Astrocyte (in vitro differentiated cells and primary cell): ENCODE measurements at regions not wholly inside any gene's neighbourhood (a gene's known extent, or its start where the extent isn't known, plus 50 kb on each side); places are given as distances from the start of the nearest gene placed in this dataset.

Experiments used
- DNase-seq: peaks from one replicate; pipeline ENCODE4 v3.0.0-alpha.2; 2010; ENCODE audit warnings: low read depth
- FAIRE-seq: peaks from 2 replicates; lab custom pipeline; 2011; peaks lifted over from hg19 to GRCh38; lab: Jason Lieb, UNC
- H2AFZ ChIP-seq: 2 replicates; pipeline ENCODE4 v1.6.0; 2012; ENCODE audit warnings: low read depth, low read length, inconsistent platforms
- H3K27ac ChIP-seq: 2 replicates; pipeline ENCODE4 v1.5.1; 2011; ENCODE audit warnings: low read depth, low read length, inconsistent platforms
- H3K27me3 ChIP-seq: 2 replicates; pipeline ENCODE4 v1.6.0; 2011; ENCODE audit warnings: low read length, inconsistent platforms; ENCODE audit not compliant: insufficient read depth
- H3K36me3 ChIP-seq: 2 replicates; pipeline ENCODE4 v1.5.1; 2011; ENCODE audit warnings: low read length, inconsistent platforms; ENCODE audit not compliant: insufficient read depth
- H3K4me1 ChIP-seq: 2 replicates; pipeline ENCODE4 v1.5.1; 2011; ENCODE audit warnings: low read length, inconsistent platforms; ENCODE audit not compliant: insufficient read depth
- H3K4me2 ChIP-seq: 2 replicates; pipeline ENCODE4 v1.6.0; 2012; ENCODE audit warnings: low read length, inconsistent platforms
- H3K4me3 ChIP-seq: 2 replicates; pipeline ENCODE4 v1.5.1; 2011; ENCODE audit warnings: low read depth, mild to moderate bottlenecking, low read length, inconsistent platforms; ENCODE audit not compliant: insufficient read depth
- H3K79me2 ChIP-seq: 2 replicates; pipeline ENCODE4 v1.6.0; 2012; ENCODE audit warnings: mild to moderate bottlenecking, low read length, inconsistent platforms; ENCODE audit not compliant: insufficient read depth
- H3K9ac ChIP-seq: 2 replicates; pipeline ENCODE4 v1.6.0; 2012; ENCODE audit warnings: mild to moderate bottlenecking, low read length, inconsistent platforms
- H3K9me3 ChIP-seq: 2 replicates; pipeline ENCODE4 v1.5.1; 2012; ENCODE audit warnings: low read depth, mild to moderate bottlenecking, low read length, inconsistent platforms; ENCODE audit not compliant: insufficient read depth
- H4K20me1 ChIP-seq: 2 replicates; pipeline ENCODE4 v1.6.0; 2012; ENCODE audit warnings: low read length, inconsistent platforms; ENCODE audit not compliant: insufficient read depth
- H3K27ac Mint-ChIP-seq: one replicate; pipeline ENCODE4 v1.8.0; 2021; ENCODE audit warnings: mild to moderate bottlenecking, mixed read lengths; ENCODE audit not compliant: unreplicated experiment
- H3K27me3 Mint-ChIP-seq: one replicate; pipeline ENCODE4 v1.8.0; 2021; ENCODE audit warnings: low read depth, mixed read lengths; ENCODE audit not compliant: unreplicated experiment
- H3K36me3 Mint-ChIP-seq: one replicate; pipeline ENCODE4 v1.8.0; 2021; ENCODE audit warnings: low read depth, mixed read lengths; ENCODE audit not compliant: unreplicated experiment
- H3K4me1 Mint-ChIP-seq: one replicate; pipeline ENCODE4 v1.8.0; 2021; ENCODE audit warnings: low read depth, mixed read lengths; ENCODE audit not compliant: unreplicated experiment
- H3K4me3 Mint-ChIP-seq: one replicate; pipeline ENCODE4 v1.8.0; 2021; ENCODE audit warnings: mild to moderate bottlenecking, moderate library complexity, mixed read lengths; ENCODE audit not compliant: unreplicated experiment
- H3K9me3 Mint-ChIP-seq: one replicate; pipeline ENCODE4 v1.8.0; 2021; ENCODE audit warnings: mild to moderate bottlenecking, mixed read lengths; ENCODE audit not compliant: unreplicated experiment
- CTCF ChIP-seq: IDR thresholded peaks from 2 replicates; pipeline ENCODE4 v1.5.1; 2011; ENCODE audit warnings: low read depth, mild to moderate bottlenecking, inconsistent platforms, low read length, moderate library complexity; ENCODE audit not compliant: insufficient read depth
- EZH2 ChIP-seq: IDR thresholded peaks from 2 replicates; pipeline ENCODE4 v1.6.1; 2012; ENCODE audit warnings: mild to moderate bottlenecking, low read length, inconsistent platforms; ENCODE audit not compliant: insufficient read depth

- H3K9me3 ChIP-seq: no peaks in the 10 kb centered on the region
- Mint-ChIP-seq H3K4me3 (no peak overlapping the region), H3K9me3 (peaks cover 8% of the 10 kb centered on the region), H3K36me3 (no peaks in the 10 kb centered on the region), H3K27ac (no peak overlapping the region), H3K4me1 (peaks cover 1% of the 10 kb centered on the region), H3K27me3 (no peaks in the 10 kb centered on the region)
- H3K9ac ChIP-seq: no peak overlapping the region
- no peak overlapping the region for H3K4me3 ChIP-seq
- no peaks in the 10 kb centered on the region for H3K79me2 ChIP-seq
- H3K4me2 ChIP-seq: no peak overlapping the region
- no peak for TF ChIP-seq EZH2
- TF ChIP-seq CTCF: no peak
- DNase-seq (no peak), FAIRE-seq (no peak)
- no peaks in the 10 kb centered on the region for H4K20me1 ChIP-seq
- H3K27me3 ChIP-seq: no peaks in the 10 kb centered on the region
- no peak overlapping the region for H3K27ac ChIP-seq
- no peaks in the 10 kb centered on the region for H3K4me1 ChIP-seq
- no peak overlapping the region for H2AFZ ChIP-seq
- H3K36me3 ChIP-seq: no peaks in the 10 kb centered on the region
Observed at GRCh38 chr7:13139436-13139835, 452.0 kb downstream of the ARL4A start.

- H3K36me3 ChIP-seq: no peaks in the 10 kb centered on the region
- no peak overlapping the region for H3K4me2 ChIP-seq
- H3K9me3 Mint-ChIP-seq: no peaks in the 10 kb centered on the region
- no peaks in the 10 kb centered on the region for H3K36me3 Mint-ChIP-seq
- no peak overlapping the region for H3K4me3 ChIP-seq
- no peaks in the 10 kb centered on the region for H3K9me3 ChIP-seq
- H3K4me3 Mint-ChIP-seq: no peak overlapping the region
- H2AFZ ChIP-seq: no peak overlapping the region
- TF ChIP-seq EZH2 (no peak), CTCF (no peak)
- H3K27me3 Mint-ChIP-seq: no peaks in the 10 kb centered on the region
- no peaks in the 10 kb centered on the region for H3K4me1 ChIP-seq
- H3K4me1 Mint-ChIP-seq: no peaks in the 10 kb centered on the region
- FAIRE-seq (no peak), DNase-seq (peak; percentile 33)
- no peak overlapping the region for H3K27ac ChIP-seq
- no peaks in the 10 kb centered on the region for H4K20me1 ChIP-seq
- no peaks in the 10 kb centered on the region for H3K79me2 ChIP-seq
- H3K27me3 ChIP-seq: no peaks in the 10 kb centered on the region
- no peak overlapping the region for H3K9ac ChIP-seq
- H3K27ac Mint-ChIP-seq: no peak overlapping the region
Observed at GRCh38 chr7:13144673-13145072, 457.2 kb downstream of the ARL4A start.

- Histone ChIP-seq H3K9me3 (no peaks in the 10 kb centered on the region), H3K4me3 (no peak overlapping the region), H3K9ac (no peak overlapping the region), H3K4me2 (no peak overlapping the region), H3K27me3 (no peaks in the 10 kb centered on the region), H3K27ac (no peak overlapping the region), H3K36me3 (no peaks in the 10 kb centered on the region), H4K20me1 (no peaks in the 10 kb centered on the region), H3K4me1 (no peaks in the 10 kb centered on the region), H3K79me2 (no peaks in the 10 kb centered on the region), H2AFZ (no peak overlapping the region)
- Mint-ChIP-seq H3K27me3 (no peaks in the 10 kb centered on the region), H3K4me1 (no peaks in the 10 kb centered on the region), H3K9me3 (no peaks in the 10 kb centered on the region), H3K4me3 (no peak overlapping the region), H3K27ac (no peak overlapping the region), H3K36me3 (no peaks in the 10 kb centered on the region)
- FAIRE-seq: no peak
- no peak for TF ChIP-seq CTCF
- no peak for TF ChIP-seq EZH2
- DNase-seq: no peak
Observed at GRCh38 chr7:13148548-13148947, 461.1 kb downstream of the ARL4A start.
